GM12891 (cell line): ENCODE measurements at regions not wholly inside any gene's neighbourhood (a gene's known extent, or its start where the extent isn't known, plus 50 kb on each side); places are given as distances from the start of the nearest gene placed in this dataset.

Experiments
- PAX5 ChIP-seq: IDR thresholded peaks from 2 replicates; pipeline ENCODE4 v1.6.1; 2011; ENCODE audit warnings: low read length, moderate library complexity, mild to moderate bottlenecking; ENCODE audit not compliant: insufficient read depth, severe bottlenecking
- POLR2A ChIP-seq: IDR thresholded peaks from 2 replicates; pipeline ENCODE4 v1.6.1; 2011; ENCODE audit warnings: low read depth, low read length, control low read depth
- POLR2AphosphoS5 ChIP-seq: IDR thresholded peaks from 2 replicates; pipeline ENCODE4 v1.6.1; 2011; ENCODE audit warnings: low read depth, low read length, control low read depth
- SPI1 ChIP-seq: IDR thresholded peaks from 2 replicates; pipeline ENCODE4 v1.6.1; 2011; ENCODE audit warnings: low read depth, low read length, control low read depth
- TAF1 ChIP-seq: IDR thresholded peaks from 2 replicates; pipeline ENCODE4 v1.6.1; 2011; ENCODE audit warnings: low read depth, low read length, control low read depth

DNA sequence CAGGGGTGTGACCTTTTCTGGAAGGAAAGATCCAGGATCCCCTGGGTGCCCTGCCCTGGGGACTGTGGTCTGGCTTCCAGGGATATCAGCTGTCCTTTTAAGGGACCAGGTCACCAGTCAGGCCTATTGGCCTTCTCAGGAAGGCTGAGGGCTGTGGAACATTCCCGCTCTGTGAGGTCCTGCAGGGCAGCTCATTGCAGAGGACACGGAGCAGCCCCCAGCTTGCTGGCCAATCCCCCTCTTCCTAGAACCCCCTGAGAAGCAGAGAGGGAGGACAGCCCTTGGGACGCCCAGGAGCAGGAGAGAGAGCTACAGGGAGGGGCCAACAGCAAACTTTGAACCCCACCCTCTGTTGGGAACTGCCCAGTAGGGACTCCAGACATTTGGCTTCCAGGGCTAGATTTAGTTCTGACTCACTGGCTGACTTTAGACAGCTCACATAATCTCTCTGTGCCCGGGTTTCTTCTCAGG lies 67.9 kb upstream of the COL13A1 start:
- TF ChIP-seq POLR2AphosphoS5 (no peak), POLR2A (no peak), TAF1 (no peak), SPI1 (no peak), PAX5 (no peak)
